ENCODE measurements at regions not wholly inside any gene's neighbourhood (a gene's known extent, or its start where the extent isn't known, plus 50 kb on each side); places are given as distances from the start of the nearest gene placed in this dataset.

DNA sequence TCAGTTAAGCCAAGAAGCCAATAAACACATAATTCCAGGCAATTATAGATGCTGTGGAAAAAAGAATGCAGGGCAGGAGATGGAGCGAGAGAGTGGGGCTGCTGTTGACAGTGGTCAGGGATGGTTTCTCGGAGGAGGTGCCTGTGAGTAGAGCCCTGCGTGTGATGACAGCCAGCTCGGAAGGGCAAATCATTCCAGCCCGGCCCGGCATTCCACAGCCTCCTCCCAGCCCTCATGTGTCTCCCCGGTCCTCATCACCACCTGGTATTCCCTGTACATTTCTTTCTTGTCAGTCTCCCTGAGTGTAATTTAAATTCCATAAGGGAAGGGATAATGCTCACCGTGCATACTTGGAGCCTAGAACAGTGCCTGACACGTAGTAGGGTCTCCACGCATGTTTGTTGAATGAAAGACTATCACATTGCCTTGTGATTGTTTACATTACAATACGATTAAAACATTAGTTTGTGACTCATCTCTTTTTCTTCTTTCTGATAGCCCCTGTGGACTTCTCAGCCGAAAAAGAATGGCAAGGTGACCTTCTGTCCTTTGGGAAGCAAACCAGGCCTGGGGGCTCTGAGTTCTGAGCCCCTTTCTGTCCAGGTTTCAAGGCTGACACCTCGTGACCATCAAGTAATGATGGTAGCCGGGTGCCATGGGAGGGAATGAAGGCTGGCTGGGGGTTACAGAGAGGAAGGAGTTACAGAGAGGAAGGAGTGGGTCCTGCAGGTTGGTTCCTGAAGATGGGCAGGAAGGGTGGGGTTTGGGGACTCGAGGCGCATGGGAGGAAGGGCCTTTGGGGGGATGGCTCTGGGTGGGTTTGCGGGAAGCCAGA, 379.5 kb upstream of the SULF2 start:
- DNase-seq (ENCODE audit: low spot score) = no peak
- TF ChIP-seq, protein P1, sequence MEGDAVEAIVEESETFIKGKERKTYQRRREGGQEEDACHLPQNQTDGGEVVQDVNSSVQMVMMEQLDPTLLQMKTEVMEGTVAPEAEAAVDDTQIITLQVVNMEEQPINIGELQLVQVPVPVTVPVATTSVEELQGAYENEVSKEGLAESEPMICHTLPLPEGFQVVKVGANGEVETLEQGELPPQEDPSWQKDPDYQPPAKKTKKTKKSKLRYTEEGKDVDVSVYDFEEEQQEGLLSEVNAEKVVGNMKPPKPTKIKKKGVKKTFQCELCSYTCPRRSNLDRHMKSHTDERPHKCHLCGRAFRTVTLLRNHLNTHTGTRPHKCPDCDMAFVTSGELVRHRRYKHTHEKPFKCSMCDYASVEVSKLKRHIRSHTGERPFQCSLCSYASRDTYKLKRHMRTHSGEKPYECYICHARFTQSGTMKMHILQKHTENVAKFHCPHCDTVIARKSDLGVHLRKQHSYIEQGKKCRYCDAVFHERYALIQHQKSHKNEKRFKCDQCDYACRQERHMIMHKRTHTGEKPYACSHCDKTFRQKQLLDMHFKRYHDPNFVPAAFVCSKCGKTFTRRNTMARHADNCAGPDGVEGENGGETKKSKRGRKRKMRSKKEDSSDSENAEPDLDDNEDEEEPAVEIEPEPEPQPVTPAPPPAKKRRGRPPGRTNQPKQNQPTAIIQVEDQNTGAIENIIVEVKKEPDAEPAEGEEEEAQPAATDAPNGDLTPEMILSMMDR (IDR thresholded peaks at IDR 0.05; ENCODE audit: borderline replicate concordance, control extremely low read depth, extremely low read depth, insufficient read depth, missing control alignments) = no peak
- in situ Hi-C loops (cut with MboI; ENCODE audit: low sequenced_read_pairs, unreplicated experiment) = no loop called here

DNA sequence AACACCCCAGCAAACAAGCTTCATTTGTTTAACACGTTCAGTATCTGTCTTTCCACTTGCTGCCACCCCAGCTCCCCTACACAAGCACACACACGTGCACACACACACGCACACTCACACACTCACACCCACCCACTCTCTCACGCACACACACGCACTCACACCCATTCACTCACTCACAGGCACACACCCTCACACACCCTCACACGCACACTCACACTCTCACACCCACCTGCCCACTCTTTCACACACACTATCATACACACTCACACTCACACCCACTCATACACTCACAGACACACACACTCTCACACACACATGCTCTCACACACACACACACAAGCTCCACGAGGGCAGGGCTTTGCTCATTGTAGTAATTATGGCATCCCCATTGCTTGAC, 378.8 kb upstream of the SULF2 start:
- in situ Hi-C loops (cut with MboI; ENCODE audit: low sequenced_read_pairs, unreplicated experiment) = no loop called here
- no peak for DNase-seq (ENCODE audit: low spot score)
- TF ChIP-seq, protein P1 (IDR thresholded peaks at IDR 0.05; ENCODE audit: borderline replicate concordance, control extremely low read depth, extremely low read depth, insufficient read depth, missing control alignments) = no peak

DNA sequence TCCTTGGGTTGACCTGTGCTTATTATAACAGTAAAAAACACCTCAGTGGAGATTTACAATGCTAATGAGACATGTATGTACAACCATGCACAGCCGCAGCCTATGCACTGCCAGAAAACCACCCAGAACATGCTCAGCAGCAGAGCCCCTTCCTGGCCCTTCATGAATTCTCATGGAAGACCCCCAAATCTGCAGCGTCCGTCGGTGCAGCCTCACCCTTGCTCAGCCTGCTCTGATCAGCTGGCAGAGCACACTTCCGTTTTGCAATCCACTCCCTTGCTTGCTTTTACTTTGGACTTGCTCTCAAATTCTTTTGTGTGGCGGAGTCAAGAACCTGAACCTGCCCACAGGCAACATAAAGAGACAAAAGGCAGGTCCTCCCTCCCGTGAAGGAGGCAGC, 378.2 kb upstream of the SULF2 start:
- in situ Hi-C loops (cut with MboI; ENCODE audit: low sequenced_read_pairs, unreplicated experiment) = no loop called here
- TF ChIP-seq, protein P1 (IDR thresholded peaks at IDR 0.05; ENCODE audit: borderline replicate concordance, control extremely low read depth, extremely low read depth, insufficient read depth, missing control alignments) = no peak
- DNase-seq (ENCODE audit: low spot score) = no peak

DNA sequence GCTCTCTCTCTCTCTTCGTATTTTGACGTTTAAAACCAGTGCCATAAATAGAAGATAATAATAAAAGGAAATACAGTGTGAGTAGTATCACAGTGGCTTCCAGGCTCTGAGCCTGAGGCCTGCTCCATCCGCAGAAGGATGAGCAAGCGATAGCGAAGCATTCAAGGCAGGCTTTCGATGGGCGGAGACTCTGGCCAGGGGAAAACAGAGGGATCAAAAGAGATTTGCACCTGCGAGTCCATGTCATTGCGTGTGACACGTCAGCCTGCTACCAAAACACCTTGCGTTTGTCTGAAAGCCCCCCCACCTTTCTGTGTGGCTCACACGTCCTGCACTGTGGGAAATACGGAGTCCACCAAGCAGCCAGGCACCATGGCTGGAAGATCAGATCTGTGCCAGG, 377.3 kb upstream of the SULF2 start:
- in situ Hi-C loops (cut with MboI; ENCODE audit: low sequenced_read_pairs, unreplicated experiment) = no loop called here

DNA sequence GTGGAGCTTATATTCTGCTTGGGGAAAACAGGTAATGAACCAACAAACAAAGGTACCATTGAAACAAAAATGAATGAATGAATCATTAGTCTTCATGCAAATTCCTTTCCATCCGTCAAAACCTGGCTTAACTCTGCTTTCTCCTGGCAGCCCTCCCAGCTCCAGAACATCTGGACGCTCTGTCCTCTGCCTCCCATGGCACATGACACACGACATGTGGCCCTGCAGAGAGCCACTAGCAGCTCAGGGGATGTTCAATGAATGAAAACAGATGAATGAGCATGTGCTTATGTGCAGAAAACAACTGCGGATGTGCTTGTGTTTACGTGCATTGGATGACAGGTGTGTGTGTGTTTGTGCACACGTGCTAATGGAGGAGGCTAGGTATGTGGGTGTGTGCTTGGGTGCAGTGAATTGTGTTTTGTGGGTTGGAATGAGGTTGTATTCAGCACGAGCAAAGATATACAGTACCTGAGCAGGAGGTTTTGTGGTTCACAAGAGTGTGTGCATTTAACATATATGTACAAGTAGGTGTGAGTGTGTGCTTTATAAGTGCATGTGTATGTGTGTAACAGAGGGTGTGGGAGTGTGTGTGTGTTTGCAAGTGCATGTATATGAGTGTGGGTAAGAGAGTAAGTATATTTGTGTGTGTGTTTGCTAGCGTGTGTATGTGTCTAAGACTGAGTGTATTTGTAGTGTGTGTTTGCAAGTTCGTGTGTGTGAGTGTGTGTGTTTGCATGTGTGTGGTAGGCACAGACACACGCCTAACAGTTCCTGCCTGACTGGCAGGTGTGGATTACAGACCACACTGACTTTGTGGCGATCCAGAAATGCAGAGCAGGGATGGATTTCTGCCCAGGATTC, 374.1 kb upstream of the SULF2 start:
- in situ Hi-C loops (cut with MboI; ENCODE audit: low sequenced_read_pairs, unreplicated experiment) = no loop called here
- TF ChIP-seq, protein P1 (IDR thresholded peaks at IDR 0.05; ENCODE audit: borderline replicate concordance, control extremely low read depth, extremely low read depth, insufficient read depth, missing control alignments) = no peak
- DNase-seq (ENCODE audit: low spot score) = no peak

More for the DNA sequence above, 377.3 kb upstream of the SULF2 start:
- TF ChIP-seq, protein P1 (IDR thresholded peaks at IDR 0.05; ENCODE audit: borderline replicate concordance, control extremely low read depth, extremely low read depth, insufficient read depth, missing control alignments) = no peak
- no peak for DNase-seq (ENCODE audit: low spot score)

DNA sequence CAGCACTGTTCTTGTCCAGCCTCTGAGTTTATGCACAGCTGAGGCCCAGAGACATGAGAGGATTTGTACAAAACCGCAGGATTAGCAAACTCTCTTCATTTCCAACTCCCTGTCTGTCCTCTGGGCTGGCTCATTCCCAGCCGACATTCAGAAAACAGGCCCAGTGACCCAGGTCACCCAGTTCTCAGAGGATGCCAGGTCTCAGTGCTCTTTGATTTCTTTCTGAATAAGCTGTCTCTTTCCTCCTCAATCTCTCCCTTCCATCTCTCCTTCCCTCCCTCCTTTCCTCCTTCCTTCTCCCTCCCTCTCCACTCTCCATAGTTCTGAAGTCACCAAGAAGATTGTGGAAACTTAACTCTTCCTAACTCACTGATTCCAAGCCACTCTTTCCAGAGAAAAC, 372.7 kb upstream of the SULF2 start:
- no peak for DNase-seq (ENCODE audit: low spot score)
- in situ Hi-C loops (cut with MboI; ENCODE audit: low sequenced_read_pairs, unreplicated experiment) = no loop called here
- TF ChIP-seq, protein P1 (IDR thresholded peaks at IDR 0.05; ENCODE audit: borderline replicate concordance, control extremely low read depth, extremely low read depth, insufficient read depth, missing control alignments) = no peak
